Right lung (tissue), 2 donors: ENCODE measurements at regions not wholly inside any gene's neighbourhood (a gene's known extent, or its start where the extent isn't known, plus 50 kb on each side); places are given as distances from the start of the nearest gene placed in this dataset.

Source experiments
- DNase-seq, 2 donors: peaks; one replicate each; pipeline ENCODE4 v3.0.0-alpha.2; 2013

DNA sequence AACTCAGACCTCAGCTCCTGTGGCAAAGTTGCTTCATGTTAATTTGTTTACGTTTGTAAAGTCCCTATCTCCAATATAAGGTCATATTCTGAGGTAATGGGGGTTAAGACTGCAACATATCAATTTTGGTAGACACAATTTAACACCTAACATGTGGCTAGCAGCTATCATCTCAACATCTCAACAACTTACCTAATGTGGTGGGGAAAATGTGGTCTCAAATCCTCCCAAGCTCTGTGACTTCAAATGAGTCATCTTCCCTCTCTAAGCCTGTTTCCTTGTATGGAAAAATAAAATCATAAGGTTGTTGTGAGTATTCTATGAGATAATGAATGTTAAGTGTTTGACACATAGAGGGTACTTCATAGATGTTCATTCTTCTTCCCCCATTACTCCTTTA lies 443.3 kb downstream of the CDK5RAP2 start:
- no peak for DNase-seq

DNA sequence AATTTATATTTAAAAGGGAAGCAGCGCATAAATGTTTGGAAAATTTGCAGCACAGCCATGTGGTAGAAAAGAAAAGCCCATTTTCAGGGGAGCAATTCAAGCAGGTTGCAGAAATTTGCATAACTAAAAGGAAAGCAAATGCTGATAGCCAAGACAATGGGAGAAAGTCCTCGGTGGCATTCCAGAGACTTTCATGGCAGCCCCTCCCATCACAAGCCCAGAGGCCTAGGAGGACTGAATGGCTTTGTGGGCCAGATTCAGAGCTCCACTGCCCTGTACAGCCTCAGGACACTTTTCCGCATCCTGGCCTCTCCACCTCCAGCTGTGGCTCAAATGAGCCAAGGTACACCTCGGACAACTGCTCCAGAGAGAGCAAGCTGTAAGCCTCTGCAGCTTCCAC lies 462.9 kb downstream of the CDK5RAP2 start:
- DNase-seq, result no peak

DNA sequence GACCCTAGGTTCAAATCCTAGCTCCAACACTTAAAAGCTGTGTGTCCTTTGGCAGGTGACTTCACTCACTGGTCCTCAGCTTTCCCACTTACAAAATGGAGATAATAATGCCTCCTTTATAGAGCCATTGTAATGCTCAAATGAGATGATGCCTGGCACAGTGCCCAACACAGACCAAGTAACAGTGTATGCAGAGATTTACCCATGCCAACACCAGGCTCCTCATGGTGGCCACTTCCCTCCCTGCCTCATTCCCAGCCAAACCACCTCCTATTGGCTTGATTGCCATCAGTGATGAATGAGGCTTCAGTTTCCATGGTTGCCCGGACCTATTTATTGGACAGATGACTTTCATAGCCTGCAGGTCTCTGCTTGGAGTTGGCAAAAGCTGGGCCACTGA lies 469.4 kb downstream of the CDK5RAP2 start:
- DNase-seq, result no peak

DNA sequence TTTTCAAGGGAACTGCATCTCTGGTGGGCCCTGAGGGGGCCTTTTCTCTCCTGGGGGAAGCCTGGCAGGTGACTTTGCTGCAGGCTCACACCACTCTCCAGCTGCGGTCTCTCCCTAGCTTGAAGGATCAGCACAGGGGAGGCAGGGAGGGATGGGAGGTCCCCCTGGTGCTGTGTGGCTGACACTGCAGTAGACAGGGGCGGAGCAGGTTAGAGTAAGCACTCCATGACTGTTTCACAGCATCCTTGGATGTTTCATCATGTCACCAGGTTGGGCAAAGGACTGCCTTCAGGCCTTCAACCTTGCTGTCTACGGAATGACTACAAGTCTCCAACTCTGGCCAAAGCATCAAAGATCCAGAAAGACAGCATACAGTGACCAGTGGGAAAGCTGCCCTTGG lies 470.7 kb downstream of the CDK5RAP2 start:
- no peak for DNase-seq

DNA sequence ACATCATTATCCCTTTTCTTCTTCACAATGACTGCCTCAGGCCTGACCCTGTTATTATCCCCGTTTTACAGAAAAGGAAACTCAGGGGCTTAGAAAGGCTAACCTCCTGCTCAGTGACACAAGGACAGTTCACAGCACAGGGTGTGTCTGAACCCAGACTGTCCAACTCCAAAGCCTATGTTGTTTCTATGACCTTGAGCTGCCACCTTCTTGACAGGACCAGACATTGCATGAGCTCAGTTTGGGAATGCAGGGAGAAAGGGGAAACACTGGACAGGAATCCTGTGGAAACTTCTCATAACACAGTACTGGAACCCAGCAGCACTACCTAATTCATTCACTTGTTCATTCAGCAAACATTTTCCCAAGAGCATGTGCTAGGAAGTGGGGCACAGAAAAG lies 472.8 kb downstream of the CDK5RAP2 start:
- DNase-seq, result no peak

DNA sequence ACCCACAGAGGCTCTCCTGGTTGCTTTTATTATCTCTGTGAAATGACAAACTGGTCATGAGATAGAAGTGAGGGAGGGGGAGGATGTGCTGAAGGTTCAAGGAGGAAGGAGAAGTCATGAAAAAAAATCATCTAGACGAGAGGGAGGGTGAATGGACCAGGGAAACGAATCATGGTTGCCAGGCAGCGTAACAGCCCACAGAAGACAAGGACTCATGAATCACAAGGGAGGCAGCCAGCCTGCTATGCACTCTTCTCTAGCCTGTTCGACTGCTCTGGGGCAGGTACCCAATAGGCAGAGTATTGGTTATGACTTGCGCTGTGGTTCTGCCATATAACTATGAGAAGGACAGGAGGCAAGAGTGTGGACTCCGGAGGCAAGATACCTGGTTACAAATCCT lies 475.2 kb downstream of the CDK5RAP2 start:
- no peak for DNase-seq

DNA sequence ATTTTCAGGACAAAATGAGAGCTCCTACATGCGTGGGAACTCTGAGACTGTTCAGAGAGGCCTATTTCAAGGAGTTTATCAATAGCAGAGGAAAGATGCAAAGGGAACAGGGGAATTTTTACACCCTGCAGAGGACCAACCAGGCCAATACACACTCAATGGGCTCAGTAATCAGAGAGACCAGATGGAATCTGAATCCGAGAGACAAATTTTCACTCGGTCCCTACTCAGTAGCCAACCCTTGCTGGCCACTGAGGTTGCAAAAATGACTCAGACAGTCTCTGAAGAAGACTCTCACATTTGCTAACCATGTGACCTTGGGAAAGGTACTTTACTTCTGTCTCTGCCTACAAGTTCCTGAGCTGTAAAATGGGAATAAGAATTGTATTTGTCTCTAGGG lies 479.4 kb downstream of the CDK5RAP2 start:
- DNase-seq, result no peak

DNA sequence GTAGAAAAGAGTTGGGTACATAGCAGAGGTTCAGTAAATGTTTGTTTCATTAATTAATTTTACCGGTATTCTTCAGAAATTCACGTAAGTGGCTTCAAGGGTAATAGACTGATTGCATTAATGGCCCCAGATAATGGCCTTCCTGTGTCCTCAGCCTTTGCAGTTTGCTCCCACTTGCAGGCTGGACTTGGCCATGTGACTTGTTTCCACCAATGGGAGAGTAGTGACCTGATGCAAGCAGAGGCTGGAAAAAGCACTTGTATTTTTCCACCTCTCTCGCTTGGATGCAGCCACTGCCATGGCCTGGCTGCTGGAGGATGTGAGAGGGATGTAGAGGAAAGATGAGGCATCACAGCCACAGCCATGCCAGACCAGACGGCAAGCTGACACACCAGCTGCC lies 480.9 kb downstream of the CDK5RAP2 start:
- DNase-seq, result no peak

DNA sequence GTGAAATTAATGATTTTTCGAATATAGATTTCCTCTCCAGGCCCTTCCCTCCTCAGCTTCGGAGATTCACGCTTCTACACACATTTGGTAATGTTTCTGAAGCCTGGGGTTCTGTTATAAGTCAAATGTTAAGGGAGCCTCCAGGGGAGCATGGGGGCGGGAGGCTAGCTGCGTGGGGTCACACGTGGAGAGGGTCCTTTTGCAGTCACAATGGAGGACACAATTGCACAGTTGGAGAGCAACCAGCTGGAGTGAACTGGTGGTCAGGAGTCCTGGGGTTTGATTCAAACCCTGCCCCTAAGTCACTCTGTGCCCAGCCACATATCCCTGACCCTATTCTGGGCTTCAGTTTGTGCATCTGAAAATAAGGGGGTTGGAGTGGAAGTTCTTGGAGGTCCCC lies 481.4 kb downstream of the CDK5RAP2 start:
- DNase-seq, result no peak

DNA sequence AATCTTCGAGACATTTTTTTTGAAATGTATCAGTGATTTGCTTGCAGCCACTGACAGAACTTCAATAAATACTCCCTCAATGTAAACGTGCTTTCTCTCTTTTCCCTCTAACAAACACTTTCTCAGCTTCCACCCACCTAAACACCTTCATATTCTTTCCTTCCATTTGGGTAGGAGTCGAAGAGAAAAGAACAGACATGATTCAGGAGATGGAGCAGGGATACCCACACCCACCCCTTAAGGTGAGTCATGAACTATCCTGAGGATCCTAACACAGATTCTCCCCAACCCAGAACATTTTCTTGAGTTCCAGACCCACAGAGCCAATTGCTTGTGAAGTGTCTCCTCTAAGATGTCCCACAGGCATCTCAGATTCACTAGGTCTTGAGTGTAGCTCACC lies 488.8 kb downstream of the CDK5RAP2 start:
- DNase-seq, result no peak

DNA sequence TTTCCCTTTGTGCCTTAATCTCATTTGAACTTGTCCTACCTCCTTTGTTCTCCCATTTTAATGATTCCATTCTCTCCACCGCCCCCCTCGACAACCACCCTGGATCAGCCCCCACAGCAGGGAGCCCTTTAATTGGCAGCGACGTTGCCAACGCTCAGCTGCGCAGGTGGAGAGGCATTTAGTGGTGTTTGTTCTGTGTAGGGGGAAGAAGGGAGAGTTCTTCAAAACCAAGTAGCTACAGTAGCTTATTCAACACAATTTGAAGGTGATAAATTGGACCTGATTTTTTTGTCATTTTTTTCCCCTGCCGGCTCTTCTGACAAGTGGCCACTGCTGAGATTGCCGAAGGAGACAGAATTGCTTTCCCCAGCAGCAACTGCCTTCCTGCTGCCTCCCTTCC lies 499.1 kb downstream of the CDK5RAP2 start:
- no peak for DNase-seq

DNA sequence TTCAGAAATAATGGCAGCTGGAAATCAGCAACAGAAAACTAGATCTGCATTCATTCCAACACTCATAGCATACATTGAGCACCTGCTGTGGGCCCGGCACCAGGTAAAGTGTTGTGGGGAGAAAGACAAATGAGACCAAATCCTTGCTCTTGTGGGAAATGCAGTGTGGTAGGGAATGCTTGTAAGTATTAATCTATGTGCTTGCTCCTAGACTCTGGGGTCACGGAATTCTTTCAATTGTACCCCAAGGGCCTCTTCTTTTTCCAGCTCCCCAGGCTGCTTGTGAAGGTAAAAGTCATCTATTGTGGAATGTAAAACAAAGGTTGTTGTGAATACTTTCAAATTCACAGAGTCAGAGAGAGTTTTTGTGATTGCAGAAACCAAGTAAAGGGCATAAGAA lies 501.9 kb downstream of the CDK5RAP2 start:
- DNase-seq, result no peak

DNA sequence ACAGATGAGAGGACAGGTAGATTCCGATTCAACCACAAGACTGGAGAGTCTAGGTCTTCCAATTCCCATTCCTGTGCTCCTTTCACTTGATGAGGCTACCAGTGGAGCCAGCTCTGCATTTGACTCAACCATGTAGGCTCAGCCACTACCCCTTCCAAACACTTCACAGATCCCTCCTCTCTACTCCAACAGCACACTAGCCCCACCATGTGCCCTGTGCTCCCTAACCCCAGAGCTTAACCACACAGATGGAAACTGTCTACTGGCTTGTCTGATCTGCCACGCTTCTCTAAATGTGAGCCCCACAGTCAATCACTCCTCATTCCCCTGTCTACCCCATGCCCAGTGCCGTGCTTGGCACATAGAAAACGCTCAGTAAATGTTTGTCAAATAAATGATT lies 508.2 kb downstream of the CDK5RAP2 start:
- DNase-seq, result no peak

DNA sequence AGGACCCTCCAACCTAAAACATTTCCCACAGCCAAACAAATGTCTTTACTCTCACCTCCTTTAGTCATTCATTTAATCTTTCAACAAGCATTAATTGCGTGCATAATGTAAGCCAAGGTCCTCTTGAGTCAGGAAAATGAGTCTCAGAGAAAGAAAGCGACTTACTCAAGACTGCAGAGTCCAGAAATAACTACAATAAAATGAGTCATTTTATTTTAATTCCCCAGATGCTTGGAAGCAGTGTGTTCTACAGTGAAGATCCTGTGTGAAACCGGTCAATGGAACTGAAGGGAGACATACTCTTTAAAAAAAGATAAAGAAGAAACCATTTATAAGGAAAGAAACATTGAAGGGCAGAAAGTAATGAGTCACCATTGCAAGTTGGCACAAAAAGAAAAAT lies 513.7 kb downstream of the CDK5RAP2 start:
- DNase-seq, result no peak

DNA sequence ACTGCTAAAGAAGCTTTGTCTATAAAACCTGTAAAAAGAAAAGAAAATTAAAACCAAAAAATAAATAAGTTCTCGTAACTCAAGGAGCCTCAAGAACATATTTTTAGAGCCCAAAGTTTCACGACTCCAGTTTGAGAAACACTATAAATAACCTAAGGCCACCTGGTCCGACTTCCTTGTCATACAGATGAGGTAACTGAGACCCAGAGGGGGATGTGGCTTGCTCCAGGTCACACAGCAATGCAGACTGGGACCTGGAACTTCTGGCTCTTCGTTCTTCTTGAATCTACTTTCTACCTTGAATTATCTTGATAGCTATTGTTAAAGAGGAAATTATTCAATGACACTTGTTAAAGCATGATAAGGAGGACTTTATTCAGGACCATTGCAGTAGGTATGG lies 514.8 kb downstream of the CDK5RAP2 start:
- no peak for DNase-seq

DNA sequence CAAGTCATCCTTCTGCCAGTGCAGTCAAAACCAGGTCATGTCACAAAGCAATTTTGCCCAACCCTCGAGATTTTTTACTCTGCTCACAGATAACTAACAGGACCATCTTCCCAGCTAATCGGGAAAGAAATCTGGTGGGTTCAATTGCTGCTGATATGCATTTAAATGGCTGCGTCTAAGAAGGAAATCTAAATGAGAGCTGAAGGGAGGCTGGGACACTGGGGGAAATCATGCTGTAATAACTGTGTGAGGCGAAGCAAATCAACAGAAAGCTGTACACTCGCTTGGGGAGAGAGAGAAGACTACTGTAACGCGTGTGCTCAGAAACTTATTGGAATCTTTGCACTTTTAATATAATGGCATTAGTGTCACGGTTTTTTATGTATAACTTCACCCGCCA lies 535.0 kb downstream of the CDK5RAP2 start:
- DNase-seq, result no peak

DNA sequence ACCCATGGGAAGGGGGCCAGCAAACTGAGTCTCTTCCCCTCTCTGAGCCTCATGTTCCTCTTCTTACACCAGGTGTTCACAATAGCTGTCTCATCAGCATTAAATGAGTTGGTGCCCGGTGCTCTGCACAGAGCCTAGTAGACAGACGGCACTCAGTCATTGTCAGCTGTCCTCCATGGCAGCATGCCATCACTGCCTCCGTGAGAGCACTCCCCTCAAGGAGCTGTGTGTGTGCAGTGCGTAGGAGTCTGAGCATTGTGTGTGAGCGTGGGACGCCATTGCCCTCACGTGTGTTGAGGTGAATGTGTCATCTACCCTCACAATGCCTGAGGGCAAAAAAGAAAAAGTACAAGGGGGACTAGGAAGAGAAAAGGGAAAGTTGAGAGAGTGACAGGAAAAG lies 536.5 kb downstream of the CDK5RAP2 start:
- DNase-seq, result no peak

DNA sequence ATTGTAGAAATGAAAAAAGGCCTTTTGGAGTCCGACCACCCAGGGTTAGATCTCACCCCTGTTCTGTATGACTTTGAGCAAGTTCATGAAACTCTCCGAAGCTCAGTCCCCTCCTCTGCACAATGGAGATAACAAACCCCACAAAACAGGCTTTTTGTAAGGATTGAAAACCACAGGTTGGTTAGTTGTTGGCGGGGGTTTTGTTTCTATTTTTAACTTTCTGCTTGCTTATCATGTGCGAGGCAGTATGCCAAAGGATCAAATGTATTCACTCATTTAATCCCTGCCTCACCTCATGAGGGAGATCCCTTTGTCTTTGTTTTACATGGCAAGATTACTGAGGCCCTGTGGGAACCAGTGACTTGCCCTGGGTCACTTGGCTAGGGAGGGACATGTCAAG lies 539.1 kb downstream of the CDK5RAP2 start:
- DNase-seq, result no peak

DNA sequence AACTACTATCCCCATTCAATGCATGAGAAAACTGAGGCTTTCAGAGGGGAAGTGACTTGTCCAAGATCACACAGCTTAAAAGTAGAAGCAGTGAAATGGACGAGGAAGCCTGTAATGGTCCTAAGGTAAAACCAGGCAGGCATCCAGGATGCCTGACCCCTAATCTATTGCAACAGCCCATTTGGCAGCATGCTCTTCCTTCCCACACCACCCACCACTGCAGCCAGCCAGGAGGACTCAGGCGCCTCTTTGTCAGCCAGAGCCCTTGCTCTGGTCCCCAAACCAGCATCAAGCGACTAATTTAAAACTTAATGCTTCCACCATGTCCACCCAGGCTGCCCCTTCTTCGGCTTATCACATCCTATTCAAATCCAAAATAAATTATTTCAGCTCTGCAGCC lies 541.6 kb downstream of the CDK5RAP2 start:
- DNase-seq, result no peak

DNA sequence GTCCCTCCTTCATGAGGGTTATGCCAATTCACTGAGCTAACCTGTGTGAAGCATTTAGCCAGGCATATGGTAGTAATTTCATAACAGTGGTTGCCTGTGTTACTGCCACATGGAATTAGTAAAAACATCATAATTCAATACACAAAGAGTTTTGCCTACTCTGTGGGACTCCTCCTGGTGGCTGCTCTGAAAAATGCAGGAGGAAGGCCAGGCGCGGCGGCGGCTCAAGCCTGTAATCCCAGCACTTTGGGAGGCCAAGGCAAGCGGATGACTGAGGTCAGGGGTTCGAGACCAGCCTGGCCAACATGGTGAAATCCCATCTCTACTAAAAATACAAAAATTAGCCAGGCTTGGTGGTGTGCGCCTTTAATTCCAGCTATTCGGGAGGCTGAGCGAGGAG lies 547.3 kb downstream of the CDK5RAP2 start:
- DNase-seq, result no peak

DNA sequence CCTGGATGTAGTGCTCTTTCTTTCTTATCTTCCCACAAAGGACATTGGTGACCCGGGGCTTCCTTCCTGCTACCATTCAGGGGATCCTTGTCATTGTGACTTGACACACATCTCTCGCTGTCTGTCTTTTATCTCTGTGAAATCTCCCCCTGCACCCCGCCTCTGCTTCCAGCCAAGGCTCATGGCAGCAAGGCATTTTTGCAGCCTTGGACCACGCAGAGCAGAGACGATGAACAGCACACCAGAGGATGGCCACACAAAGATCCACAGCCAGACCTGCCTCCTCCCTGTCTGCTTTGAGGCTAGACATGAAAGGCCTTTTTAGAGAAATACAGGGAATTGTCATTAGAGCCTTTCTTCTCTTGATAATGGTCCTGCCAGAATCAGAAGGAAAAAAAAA lies 549.1 kb downstream of the CDK5RAP2 start:
- no peak for DNase-seq

DNA sequence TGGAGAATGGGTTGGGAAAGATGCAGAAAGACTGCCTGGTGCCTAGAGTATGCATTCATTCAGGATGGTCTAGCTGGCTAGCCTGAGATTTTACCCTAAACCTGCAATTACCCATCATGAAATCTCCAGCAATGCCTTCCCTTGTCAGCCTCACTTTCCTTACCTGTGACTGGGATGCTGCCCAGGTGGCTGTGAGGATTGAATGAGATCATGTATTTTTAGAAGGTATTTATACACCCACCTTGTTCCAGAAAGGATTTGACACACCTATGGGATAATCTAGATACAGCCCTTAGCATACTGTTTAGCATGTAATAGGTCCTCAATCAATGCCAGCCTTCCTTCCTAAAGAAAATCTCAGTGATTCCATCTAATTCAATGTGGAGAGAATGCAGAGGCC lies 561.4 kb downstream of the CDK5RAP2 start:
- DNase-seq, result no peak

DNA sequence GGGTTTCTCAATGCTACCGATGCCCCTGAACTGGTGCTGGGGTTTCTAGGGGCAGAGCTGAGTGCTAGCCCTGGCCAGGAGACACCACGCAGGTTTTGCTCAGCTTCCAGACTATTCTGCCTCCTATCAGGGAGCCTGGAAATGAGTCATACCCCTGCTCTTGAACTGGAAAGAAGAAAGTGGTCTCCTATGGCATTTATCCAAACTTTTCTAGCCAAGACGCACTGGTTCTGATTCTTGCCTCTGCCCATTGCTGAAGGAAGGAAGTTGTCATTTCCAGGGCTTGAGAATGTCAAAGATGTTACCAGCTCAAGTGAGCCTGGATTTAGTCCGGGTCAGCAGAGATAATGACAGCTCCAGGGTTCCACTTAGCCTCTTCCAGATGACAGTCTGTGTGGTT lies 561.9 kb downstream of the CDK5RAP2 start:
- DNase-seq, result no peak

DNA sequence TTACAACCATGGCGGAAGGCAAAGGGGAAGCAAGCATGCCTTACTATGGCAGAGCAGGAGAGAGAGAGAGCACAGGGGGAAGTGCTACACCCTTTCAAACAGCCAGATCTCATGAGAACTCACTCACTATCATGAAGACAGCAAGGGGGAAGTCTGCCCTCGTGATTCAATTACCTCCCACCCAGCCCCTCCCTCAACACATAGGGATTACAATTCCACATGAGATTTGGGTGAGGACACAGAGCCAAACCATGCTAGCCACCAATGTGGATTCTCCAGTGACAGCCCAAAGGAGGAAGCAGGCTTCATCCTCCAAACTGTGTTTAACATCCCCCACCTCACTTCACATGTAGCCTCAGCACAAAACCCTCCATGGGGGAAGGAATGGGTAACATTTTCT lies 563.7 kb downstream of the CDK5RAP2 start:
- no peak for DNase-seq

DNA sequence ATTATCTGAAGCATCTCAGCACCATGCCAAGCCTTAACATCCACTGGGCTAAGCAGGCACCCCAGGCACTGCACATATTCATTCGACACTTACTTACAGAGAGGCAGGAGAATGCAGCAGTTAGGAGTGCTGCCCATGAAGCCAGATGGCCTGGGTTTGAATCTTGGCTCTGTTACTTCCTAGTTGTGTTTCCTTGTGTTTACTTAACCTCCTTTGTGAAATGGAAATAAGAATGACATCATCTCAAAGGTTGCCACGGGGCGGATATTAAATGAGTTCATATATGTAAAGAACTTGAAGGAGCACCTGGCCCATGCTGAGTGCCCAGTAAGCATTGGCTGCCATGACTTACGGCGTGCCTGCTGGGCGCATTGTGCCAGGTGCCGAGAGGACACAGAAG lies 565.2 kb downstream of the CDK5RAP2 start:
- no peak for DNase-seq
